Lower leg skin (tissue), 4 donors: ENCODE measurements at regions not wholly inside any gene's neighbourhood (a gene's known extent, or its start where the extent isn't known, plus 50 kb on each side); places are given as distances from the start of the nearest gene placed in this dataset.
A peak's percentile ranks its signal among the peaks of the same experiment; 100 is the strongest.

Experiments used
- DNase-seq, 2 donors: peaks; one replicate each; pipeline ENCODE4 v3.0.0-alpha.2; 2019; ENCODE audit warnings: low spot score in 2 of 2
- H3K4me3 ChIP-seq: fragments of 200-600 bp; sonication (generic); 2 replicates; pipeline ENCODE4 v1.5.1; 2017; ENCODE audit warnings: mild to moderate bottlenecking, low read depth; ENCODE audit not compliant: poor library complexity, severe bottlenecking
- CTCF ChIP-seq, 3 donors: fragments of 450-650 bp; IDR thresholded peaks; one replicate each; pipeline ENCODE4 v1.5.1; 2016; ENCODE audit warnings: antibody characterized with exemption in 3 of 3, mild to moderate bottlenecking in 3 of 3, moderate library complexity in 2 of 3
- POLR2A ChIP-seq, 2 donors: fragments of 450-650 bp; IDR thresholded peaks; one replicate each; pipeline ENCODE4 v1.6.1; 2016 to 2017; ENCODE audit warnings: antibody characterized with exemption in 2 of 2, mild to moderate bottlenecking in 1 of 2, moderate library complexity in 1 of 2
- WGBS, 2 donors: methylation state at CpG; one replicate each; pipeline ENCODE4 v1.1.5; 2018; 5-methylcytosine and 5-hydroxymethylcytosine counted together
- intact Hi-C: fragments of 100-400 bp; cut with DNase I; formaldehyde crosslinking; loops from one replicate; pipeline ENCODE4 v1.15.0; 2023; ENCODE audit warnings: low total_unique reads

GRCh38 chr2:8408560-8409460 is 273.0 kb upstream of the ID2 start:
- intact Hi-C loops = no loop called here
- whole genome bisulfite sequencing, 2 donors = 89% methylated on average over 8 of the region's 8 CpGs
- TF ChIP-seq POLR2A (IDR thresholded peaks at IDR 0.05) (no peak), CTCF (IDR thresholded peaks at IDR 0.05) (no peak)
- no peak for DNase-seq
- H3K4me3 ChIP-seq = no peak overlapping the region

DNA sequence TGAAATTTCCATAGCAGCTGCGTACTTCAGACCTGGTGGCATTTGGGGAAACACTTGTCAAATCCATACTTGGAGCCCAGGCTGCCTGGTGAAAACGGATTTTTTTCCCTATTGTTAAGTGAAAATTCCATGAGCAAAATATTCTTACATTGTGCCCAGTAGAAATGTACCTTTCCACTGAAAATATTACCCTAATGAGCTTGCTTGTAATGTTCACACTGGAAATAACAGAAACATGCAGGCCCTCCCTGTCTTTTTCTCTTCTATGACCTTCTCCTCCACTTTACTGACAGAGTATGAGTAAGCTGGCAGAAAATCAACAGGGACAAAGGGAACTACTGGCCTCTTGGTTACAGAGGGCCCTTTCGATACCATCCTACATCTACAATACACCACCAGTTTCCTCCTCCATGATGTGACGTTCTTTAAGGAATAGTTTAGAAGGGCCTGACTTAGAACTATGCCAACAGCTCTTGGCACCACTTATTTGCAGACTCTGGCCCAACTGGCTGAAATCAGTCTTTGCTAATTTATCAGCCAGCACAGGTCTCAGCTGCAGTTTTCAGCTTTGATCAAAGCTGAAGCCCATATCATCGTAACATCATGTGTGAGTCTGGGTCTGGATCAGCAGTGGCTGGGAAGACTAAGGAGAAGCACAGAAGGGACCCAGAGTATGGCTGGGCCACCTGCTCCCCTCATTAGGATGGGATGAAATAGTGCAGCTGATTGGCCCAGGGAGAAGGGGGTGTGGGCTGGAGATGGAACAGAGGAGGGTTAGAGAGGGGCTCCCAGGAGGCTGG is 272.2 kb upstream of the ID2 start:
- intact Hi-C loops = no loop called here
- 89 to 91% methylated on average over 5 of the region's 5 CpGs for WGBS, 2 donors
- DNase-seq = peak in 1 of 2 donors; percentile 56
- no peak for TF ChIP-seq POLR2A (IDR thresholded peaks at IDR 0.05)
- no peak for TF ChIP-seq CTCF (IDR thresholded peaks at IDR 0.05)
- no peak overlapping the region for H3K4me3 ChIP-seq

DNA sequence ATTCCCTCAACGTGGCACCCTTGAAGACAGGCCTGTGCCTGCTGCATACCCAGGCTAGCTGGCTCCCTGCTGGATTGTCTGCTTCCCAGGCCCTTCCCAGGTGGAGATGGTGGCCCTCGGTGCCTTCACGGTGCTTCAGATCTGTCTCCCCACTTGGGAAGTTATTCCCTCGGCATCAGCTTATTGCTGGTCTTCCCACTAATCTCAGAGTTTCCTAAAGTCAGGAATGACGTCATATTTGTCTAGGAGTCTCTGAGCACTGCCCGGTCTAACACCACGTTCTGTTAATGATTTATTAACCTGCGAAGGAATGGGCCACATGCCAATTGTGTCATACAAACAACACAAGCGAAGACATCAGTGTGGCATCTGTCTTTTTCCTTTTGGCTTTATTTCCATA is 269.8 kb upstream of the ID2 start:
- WGBS, 2 donors = 45 to 54% methylated on average over 9 of the region's 9 CpGs
- peak in 1 of 2 donors; percentile 80 for DNase-seq
- no peak overlapping the region for H3K4me3 ChIP-seq
- TF ChIP-seq POLR2A (IDR thresholded peaks at IDR 0.05) (no peak), CTCF (IDR thresholded peaks at IDR 0.05) (no peak)
- intact Hi-C loops = no loop called here

GRCh38 chr2:8412586-8412985 is 269.3 kb upstream of the ID2 start:
- WGBS, 2 donors = 38 to 42% methylated on average over 4 of the region's 4 CpGs
- intact Hi-C loops = no loop called here
- TF ChIP-seq POLR2A (IDR thresholded peaks at IDR 0.05) = no peak
- no peak for TF ChIP-seq CTCF (IDR thresholded peaks at IDR 0.05)
- H3K4me3 ChIP-seq = no peak overlapping the region
- peak; percentile 54 to 90 for DNase-seq

GRCh38 chr2:8413589-8414135 is 268.2 kb upstream of the ID2 start:
- TF ChIP-seq POLR2A (IDR thresholded peaks at IDR 0.05) (no peak), CTCF (IDR thresholded peaks at IDR 0.05) (no peak)
- no peak overlapping the region for H3K4me3 ChIP-seq
- intact Hi-C loops = no loop called here
- 76 to 77% methylated on average over 6 of the region's 6 CpGs for WGBS, 2 donors
- DNase-seq = peak in 1 of 2 donors; percentile 86
